ENCODE measurements at regions not wholly inside any gene's neighbourhood (a gene's known extent, or its start where the extent isn't known, plus 50 kb on each side); places are given as distances from the start of the nearest gene placed in this dataset.

- no peak overlapping the region for H2BK120ac ChIP-seq (ENCODE audit: low read depth, low read length, poor library complexity, severe bottlenecking)
Measured at GRCh38 chr5:23204111-23204510, 303.3 kb upstream of the PRDM9 start.

More at GRCh38 chr5:23204111-23204510, 303.3 kb upstream of the PRDM9 start:
- H2BK12ac ChIP-seq (ENCODE audit: insufficient read length, low read depth, low read length): no peak overlapping the region
- no peak overlapping the region for H4K5ac ChIP-seq (ENCODE audit: insufficient read length, low read depth, low read length)
- no peaks in the 10 kb centered on the region for H3K79me2 ChIP-seq (ENCODE audit: insufficient read depth, low read length)
- H3K27ac ChIP-seq (ENCODE audit: insufficient read length, low read depth, low read length): no peak overlapping the region
- H3K56ac ChIP-seq (ENCODE audit: insufficient read length, low read depth, low read length): no peak overlapping the region
- H4K8ac ChIP-seq (replicated peaks; ENCODE audit: insufficient read length, low read depth, low read length): no peak overlapping the region
- H3K27me3 Mint-ChIP-seq (ENCODE audit: low read depth): no peaks in the 10 kb centered on the region
- no peaks in the 10 kb centered on the region for H3K23me2 ChIP-seq (ENCODE audit: insufficient read length, low read depth, low read length, poor library complexity, severe bottlenecking)
- H2BK20ac ChIP-seq (ENCODE audit: low read depth, low read length, poor library complexity, severe bottlenecking): no peak overlapping the region
- H4K91ac ChIP-seq (ENCODE audit: insufficient read length, low read depth, low read length): no peak overlapping the region
- no peak overlapping the region for H2AFZ ChIP-seq (ENCODE audit: low read length)
- DNase-seq: no peak
- peaks cover 3% of the 10 kb centered on the region in 2 experiments for H3K4me1 Mint-ChIP-seq
- no peak overlapping the region for H3K9ac ChIP-seq (ENCODE audit: extremely low read depth, insufficient read length, low read length)
- H3K4me3 Mint-ChIP-seq: no peak overlapping the region
- no peaks in the 10 kb centered on the region for H3K4me1 ChIP-seq (ENCODE audit: insufficient read depth, low read length)
- H3K4me2 ChIP-seq (ENCODE audit: insufficient read depth, insufficient read length, low read length): no peak overlapping the region
- H3K18ac ChIP-seq (ENCODE audit: insufficient read length, low read depth, low read length): no peak overlapping the region
- no peaks in the 10 kb centered on the region for H3K79me1 ChIP-seq (ENCODE audit: insufficient read depth, low read depth, low read length, poor library complexity, severe bottlenecking)
- TF ChIP-seq, protein P1, sequence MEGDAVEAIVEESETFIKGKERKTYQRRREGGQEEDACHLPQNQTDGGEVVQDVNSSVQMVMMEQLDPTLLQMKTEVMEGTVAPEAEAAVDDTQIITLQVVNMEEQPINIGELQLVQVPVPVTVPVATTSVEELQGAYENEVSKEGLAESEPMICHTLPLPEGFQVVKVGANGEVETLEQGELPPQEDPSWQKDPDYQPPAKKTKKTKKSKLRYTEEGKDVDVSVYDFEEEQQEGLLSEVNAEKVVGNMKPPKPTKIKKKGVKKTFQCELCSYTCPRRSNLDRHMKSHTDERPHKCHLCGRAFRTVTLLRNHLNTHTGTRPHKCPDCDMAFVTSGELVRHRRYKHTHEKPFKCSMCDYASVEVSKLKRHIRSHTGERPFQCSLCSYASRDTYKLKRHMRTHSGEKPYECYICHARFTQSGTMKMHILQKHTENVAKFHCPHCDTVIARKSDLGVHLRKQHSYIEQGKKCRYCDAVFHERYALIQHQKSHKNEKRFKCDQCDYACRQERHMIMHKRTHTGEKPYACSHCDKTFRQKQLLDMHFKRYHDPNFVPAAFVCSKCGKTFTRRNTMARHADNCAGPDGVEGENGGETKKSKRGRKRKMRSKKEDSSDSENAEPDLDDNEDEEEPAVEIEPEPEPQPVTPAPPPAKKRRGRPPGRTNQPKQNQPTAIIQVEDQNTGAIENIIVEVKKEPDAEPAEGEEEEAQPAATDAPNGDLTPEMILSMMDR (conservative IDR thresholded peaks at IDR 0.05): no peak
- H3K4ac ChIP-seq (ENCODE audit: low read depth, low read length): no peak overlapping the region
- no peak overlapping the region for H2BK15ac ChIP-seq (ENCODE audit: low read depth, low read length)
- H2BK5ac ChIP-seq (ENCODE audit: insufficient read length, low read length): no peak overlapping the region
- no peaks in the 10 kb centered on the region for H3K9me3 ChIP-seq (ENCODE audit: control insufficient read depth, low read depth, low read length)
- no peaks in the 10 kb centered on the region for H3K36me3 Mint-ChIP-seq (ENCODE audit: insufficient read depth in 1 of 3, low read depth in 3 of 3)
- H4K20me1 ChIP-seq (ENCODE audit: control insufficient read depth, insufficient read depth, insufficient read length): no peaks in the 10 kb centered on the region
- H2AK5ac ChIP-seq (ENCODE audit: insufficient read length, low read length): no peak overlapping the region
- H3K9me3 Mint-ChIP-seq: peaks cover 3 to 7% of the 10 kb centered on the region in 2 experiments; a peak in 3 of 5 replicates
- no peak overlapping the region for H3K14ac ChIP-seq (ENCODE audit: insufficient read depth, low read length)
- no peak overlapping the region for H3K27ac Mint-ChIP-seq
- H3K23ac ChIP-seq (ENCODE audit: insufficient read length, low read depth, low read length): no peak overlapping the region
- no peak overlapping the region for H3T11ph ChIP-seq (ENCODE audit: low read length)
- no peaks in the 10 kb centered on the region for H3K27me3 ChIP-seq (ENCODE audit: insufficient read depth, low read length)

Data from H9 (cell line).